K562 (cell line): ENCODE measurements at regions not wholly inside any gene's neighbourhood (a gene's known extent, or its start where the extent isn't known, plus 50 kb on each side); places are given as distances from the start of the nearest gene placed in this dataset.

ENCODE experiments used
- CREB1 ChIP-seq, 2 experiments: sonication (generic) in 1 of 2; formaldehyde crosslinking in 1 of 2; IDR thresholded peaks; 2 replicates each; pipeline versions ENCODE4 v1.6.1 to v1.8.0; 2012 to 2022; ENCODE audit warnings: inconsistent platforms in 1 of 2, mild to moderate bottlenecking in 1 of 2, missing genetic modification reagents in 1 of 2, moderate library complexity in 1 of 2
- POLR2AphosphoS5 ChIP-seq: IDR thresholded peaks from 2 replicates; pipeline ENCODE4 v1.6.1; 2011; ENCODE audit warnings: mild to moderate bottlenecking, low read depth, low read length, moderate library complexity; ENCODE audit not compliant: control insufficient read depth, insufficient read depth
- ZNF766 ChIP-seq: fragments of 200-800 bp; sonication (Bioruptor generic); conservative IDR thresholded peaks from 2 replicates; pipeline ENCODE4 v1.6.1; 2016; ENCODE audit warnings: missing genetic modification characterization, missing compliant biosample characterization
- TF ChIP-seq, protein P1 (sequence below): fragments of 150-350 bp; conservative IDR thresholded peaks from 2 replicates; pipeline ENCODE4 v1.6.1; 2014; ENCODE audit warnings: low read length
- TF ChIP-seq, protein P2 (sequence below), 3 experiments: IDR thresholded peaks in 2 of 3; conservative IDR thresholded peaks in 1 of 3; 2 replicates each; pipeline ENCODE4 v1.5.1; 2011 to 2012; ENCODE audit warnings: low read length in 3 of 3, mild to moderate bottlenecking in 3 of 3, control low read depth in 2 of 3, improper control_type of control experiment in 1 of 3, inconsistent platforms in 1 of 3, low read depth in 1 of 3, mixed read lengths in 1 of 3, moderate library complexity in 1 of 3; ENCODE audit not compliant: insufficient read depth in 2 of 3
- TF ChIP-seq, protein P3 (sequence below): fragments of 250-450 bp; sonication (Bioruptor Pico); IDR thresholded peaks from 2 replicates; pipeline ENCODE4 v1.5.0; 2021; ENCODE audit warnings: mild to moderate bottlenecking, borderline replicate concordance

DNA sequence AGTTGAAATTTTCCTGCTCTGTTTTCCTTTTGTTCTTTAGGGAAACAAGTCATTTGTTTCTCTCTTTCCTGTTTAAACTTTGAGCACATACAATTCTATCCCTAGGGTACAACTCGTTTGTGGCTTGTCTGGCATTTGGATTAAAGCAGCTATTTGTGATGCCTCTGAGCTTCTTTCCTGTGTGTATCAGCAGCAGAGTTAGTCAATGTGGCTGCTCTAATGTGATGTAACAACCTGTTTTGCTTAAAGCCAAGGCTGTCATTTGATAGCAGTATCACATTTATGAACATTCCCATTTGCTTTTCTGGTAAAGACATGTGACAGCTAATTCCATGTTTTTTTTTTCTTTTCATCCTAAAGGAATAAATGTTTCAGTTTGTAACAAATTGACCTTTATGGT lies 314.3 kb upstream of the CHD1 start:
- TF ChIP-seq, protein P1, sequence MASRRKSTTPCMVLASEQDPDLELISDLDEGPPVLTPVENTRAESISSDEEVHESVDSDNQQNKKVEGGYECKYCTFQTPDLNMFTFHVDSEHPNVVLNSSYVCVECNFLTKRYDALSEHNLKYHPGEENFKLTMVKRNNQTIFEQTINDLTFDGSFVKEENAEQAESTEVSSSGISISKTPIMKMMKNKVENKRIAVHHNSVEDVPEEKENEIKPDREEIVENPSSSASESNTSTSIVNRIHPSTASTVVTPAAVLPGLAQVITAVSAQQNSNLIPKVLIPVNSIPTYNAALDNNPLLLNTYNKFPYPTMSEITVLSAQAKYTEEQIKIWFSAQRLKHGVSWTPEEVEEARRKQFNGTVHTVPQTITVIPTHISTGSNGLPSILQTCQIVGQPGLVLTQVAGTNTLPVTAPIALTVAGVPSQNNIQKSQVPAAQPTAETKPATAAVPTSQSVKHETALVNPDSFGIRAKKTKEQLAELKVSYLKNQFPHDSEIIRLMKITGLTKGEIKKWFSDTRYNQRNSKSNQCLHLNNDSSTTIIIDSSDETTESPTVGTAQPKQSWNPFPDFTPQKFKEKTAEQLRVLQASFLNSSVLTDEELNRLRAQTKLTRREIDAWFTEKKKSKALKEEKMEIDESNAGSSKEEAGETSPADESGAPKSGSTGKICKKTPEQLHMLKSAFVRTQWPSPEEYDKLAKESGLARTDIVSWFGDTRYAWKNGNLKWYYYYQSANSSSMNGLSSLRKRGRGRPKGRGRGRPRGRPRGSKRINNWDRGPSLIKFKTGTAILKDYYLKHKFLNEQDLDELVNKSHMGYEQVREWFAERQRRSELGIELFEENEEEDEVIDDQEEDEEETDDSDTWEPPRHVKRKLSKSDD: no peak
- TF ChIP-seq POLR2AphosphoS5 (no peak), CREB1 (IDR thresholded peaks at IDR 0.05) (no peak), CREB1 (CRISPR knock-in tag; IDR thresholded peaks at IDR 0.05) (no peak), ZNF766 (CRISPR knock-in tag) (no peak)
- TF ChIP-seq, protein P2, sequence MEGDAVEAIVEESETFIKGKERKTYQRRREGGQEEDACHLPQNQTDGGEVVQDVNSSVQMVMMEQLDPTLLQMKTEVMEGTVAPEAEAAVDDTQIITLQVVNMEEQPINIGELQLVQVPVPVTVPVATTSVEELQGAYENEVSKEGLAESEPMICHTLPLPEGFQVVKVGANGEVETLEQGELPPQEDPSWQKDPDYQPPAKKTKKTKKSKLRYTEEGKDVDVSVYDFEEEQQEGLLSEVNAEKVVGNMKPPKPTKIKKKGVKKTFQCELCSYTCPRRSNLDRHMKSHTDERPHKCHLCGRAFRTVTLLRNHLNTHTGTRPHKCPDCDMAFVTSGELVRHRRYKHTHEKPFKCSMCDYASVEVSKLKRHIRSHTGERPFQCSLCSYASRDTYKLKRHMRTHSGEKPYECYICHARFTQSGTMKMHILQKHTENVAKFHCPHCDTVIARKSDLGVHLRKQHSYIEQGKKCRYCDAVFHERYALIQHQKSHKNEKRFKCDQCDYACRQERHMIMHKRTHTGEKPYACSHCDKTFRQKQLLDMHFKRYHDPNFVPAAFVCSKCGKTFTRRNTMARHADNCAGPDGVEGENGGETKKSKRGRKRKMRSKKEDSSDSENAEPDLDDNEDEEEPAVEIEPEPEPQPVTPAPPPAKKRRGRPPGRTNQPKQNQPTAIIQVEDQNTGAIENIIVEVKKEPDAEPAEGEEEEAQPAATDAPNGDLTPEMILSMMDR (IDR thresholded peaks at IDR 0.05 in 2 of 3, conservative IDR thresholded peaks at IDR 0.05 in 1 of 3; ENCODE audit: insufficient read depth in 2 of 3, low read depth in 1 of 3, low read length in 3 of 3): no peak
- TF ChIP-seq, protein P3, sequence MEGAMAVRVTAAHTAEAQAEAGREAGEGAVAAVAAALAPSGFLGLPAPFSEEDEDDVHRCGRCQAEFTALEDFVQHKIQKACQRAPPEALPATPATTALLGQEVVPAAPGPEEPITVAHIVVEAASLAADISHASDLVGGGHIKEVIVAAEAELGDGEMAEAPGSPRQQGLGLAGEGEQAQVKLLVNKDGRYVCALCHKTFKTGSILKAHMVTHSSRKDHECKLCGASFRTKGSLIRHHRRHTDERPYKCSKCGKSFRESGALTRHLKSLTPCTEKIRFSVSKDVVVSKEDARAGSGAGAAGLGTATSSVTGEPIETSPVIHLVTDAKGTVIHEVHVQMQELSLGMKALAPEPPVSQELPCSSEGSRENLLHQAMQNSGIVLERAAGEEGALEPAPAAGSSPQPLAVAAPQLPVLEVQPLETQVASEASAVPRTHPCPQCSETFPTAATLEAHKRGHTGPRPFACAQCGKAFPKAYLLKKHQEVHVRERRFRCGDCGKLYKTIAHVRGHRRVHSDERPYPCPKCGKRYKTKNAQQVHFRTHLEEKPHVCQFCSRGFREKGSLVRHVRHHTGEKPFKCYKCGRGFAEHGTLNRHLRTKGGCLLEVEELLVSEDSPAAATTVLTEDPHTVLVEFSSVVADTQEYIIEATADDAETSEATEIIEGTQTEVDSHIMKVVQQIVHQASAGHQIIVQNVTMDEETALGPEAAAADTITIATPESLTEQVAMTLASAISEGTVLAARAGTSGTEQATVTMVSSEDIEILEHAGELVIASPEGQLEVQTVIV (CRISPR knock-in tag): no peak
